Retinal pigment epithelial cell (primary cell): ENCODE measurements at regions not wholly inside any gene's neighbourhood (a gene's known extent, or its start where the extent isn't known, plus 50 kb on each side); places are given as distances from the start of the nearest gene placed in this dataset.
"Not testable (repeated sequence)": the region's sequence is repeated elsewhere in the genome, so short reads cannot be mapped to it uniquely, and the experiment has no call there.

Source experiments
- DNase-seq: peaks from one replicate; pipeline ENCODE4 v3.0.0-alpha.2; 2010; ENCODE audit warnings: low read depth
- H3K4me3 ChIP-seq: 2 replicates; pipeline ENCODE4 v1.5.1; 2011; ENCODE audit warnings: mild to moderate bottlenecking, low read length, control low read depth, moderate library complexity
- CTCF ChIP-seq: conservative IDR thresholded peaks from 2 replicates; pipeline ENCODE4 v1.5.1; 2011; ENCODE audit warnings: low read depth, low read length, control low read depth, inconsistent platforms

DNA sequence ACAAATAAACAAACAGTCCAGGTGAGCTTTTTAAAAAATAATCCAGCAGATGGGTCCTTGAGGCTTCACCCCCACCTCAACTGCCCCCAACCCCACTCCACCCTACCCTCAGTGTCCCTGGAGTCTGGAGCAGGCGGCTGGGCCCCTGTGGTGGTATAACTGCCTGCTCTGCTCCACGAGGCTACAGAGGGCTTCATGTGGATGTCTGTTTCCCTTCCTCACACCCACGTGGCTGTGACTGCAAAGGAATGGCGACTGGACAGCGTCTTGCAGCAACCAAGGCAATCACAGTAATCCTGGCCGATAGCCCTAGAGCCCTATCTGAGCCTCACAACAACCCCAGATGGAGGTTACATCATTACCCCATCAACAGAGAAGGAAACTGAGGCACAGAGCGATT is 76.5 kb downstream of the SLC2A10 start:
- DNase-seq = no peak
- TF ChIP-seq CTCF = no peak
- no peak overlapping the region for H3K4me3 ChIP-seq

DNA sequence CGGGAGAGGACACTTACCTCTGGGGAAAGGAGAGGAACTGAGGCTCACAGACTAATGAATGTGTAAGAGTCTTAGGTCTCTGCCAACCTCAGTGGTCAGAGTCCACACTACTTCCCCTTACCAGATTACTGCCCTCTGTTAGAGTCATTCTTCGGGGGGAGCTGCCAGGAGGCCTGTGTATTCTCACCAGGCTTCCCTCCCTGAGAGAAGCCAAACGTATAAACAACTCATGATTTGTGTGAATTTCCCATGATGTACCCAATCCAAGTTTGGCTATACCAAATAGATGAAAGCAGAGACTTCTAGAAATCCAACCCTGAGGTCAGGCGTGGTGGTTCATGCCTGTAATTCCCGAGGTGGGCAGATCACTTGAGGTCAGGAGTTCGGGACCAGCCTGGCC is 77.1 kb downstream of the SLC2A10 start:
- no peak for TF ChIP-seq CTCF
- H3K4me3 ChIP-seq = no peak overlapping the region
- no peak for DNase-seq

DNA sequence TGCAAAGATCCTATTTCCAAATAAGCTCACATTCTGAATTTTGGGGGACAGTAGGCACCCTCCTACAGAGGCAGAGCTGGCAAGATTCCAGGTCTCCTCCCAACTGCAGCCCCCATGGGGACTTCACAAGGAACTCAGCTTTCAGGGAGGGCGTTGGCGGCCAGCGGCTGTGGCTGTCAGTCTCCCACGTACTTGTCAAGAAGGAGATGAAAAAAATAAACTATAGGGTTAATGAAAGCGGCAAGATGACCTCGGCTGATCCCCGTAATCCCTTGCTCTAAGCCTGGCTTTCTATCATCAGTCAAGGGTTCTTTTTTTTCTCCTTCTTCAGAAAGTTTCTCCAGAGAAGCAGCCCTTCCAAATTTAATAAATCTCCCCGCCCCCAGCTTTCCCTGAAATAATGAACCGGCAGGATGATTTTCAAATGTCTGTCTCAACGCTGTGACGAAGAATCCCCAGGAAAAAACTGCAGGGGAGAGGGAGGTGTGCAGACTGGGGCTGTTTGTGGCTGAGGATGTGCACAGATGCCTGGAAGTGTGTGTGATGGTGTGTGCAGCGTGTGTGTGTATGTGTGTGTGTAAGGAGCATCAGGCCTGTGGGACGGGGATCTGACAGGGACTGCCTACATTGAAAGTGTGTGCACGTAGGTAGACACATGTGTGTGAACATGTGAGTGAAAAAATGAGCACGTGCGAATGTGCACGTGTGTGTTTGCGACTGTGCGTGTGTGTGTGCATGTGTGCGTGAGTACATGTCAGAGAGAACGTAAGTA is 78.7 kb downstream of the SLC2A10 start:
- no peak for DNase-seq
- no peak for TF ChIP-seq CTCF
- H3K4me3 ChIP-seq = no peak overlapping the region

GRCh38 chr20:46788763-46789091 is 79.3 kb downstream of the SLC2A10 start:
- H3K4me3 ChIP-seq, DNase-seq: not testable (repeated sequence)

DNA sequence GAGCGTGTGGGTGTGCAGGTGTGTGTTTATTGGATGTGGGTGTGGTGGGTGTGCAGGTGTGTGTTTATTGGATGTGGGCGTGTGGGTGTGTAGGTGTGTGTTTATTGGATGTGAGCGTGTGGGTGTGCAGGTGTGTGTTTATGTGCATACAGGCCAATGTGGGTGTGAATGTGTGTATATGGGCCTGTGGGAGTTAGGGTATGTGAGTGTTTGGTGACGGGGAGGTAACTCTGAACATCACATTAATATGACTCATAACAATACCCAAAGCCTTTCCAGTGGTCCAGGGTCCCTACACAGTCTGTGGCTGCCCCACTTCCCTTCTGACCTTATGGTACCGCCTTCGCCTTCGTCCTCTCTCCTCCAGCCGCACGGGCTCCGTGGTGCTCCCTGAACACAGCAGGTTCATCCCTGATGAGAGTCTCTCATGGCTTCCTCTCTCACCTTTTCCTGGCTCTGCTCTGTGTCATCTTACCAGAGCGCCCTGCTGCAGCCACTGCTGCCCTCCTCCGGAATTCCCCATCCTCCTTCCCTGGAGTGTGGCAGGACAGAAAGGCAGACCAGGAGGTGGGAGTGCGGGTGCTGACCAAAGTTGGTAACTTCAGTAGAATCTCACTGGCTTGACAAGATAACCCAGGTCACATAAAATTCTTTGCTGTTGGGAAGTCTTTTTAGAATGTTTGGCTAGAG is 80.0 kb downstream of the SLC2A10 start:
- no peak overlapping the region for H3K4me3 ChIP-seq
- TF ChIP-seq CTCF = no peak
- no peak for DNase-seq

DNA sequence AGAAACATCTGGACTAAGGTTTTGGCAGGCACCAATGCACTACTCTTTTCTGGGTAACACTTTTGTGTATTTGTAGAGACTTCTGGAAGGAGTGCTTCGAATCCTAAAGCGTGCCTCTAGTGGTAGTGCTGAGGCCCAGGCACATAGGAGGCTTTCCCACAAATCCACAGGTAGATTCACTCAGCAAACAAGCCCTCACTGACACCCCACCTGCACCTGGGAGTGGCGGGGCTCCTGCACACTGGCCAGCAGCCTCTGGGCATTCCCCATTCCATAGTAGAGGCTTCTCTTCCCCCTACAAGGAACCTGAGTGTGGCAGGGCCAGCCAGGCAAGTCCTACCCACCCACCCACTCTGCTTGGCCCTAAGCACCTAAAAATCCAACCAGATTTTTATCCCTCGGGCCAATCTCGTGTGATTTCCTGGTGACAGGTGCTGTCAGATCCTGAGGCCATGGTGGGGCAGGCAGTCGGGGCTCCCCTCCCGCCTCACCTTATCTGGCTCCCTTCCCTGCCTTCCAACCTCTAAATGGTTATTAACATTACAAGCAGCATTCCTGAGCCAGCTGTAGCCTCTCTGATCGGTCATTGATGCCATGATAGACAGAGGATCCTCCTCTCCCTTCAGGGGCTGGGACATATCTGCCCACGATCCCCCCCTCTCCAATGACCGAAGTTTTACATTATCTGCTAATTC is 82.4 kb downstream of the SLC2A10 start:
- TF ChIP-seq CTCF = no peak
- DNase-seq = no peak
- no peak overlapping the region for H3K4me3 ChIP-seq

DNA sequence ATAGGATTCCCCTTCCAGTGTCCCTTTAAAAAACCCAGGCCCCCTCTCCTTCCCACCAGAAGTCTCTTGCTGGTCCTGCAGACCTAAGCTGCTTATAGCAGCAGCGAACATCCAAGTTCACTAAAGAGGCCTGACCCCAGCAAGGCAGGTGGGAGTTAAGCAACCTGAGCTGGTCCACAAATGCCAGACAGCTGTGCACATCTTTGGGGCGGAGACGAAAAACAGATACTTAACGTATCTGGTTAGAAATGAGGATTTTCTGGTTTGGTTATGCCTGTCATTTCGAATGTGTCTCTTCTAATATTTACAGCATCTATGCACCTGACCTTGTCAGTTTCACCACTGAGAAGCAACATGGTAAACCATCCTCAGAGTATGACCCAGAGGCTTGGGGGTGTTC is 87.8 kb downstream of the SLC2A10 start:
- no peak for DNase-seq
- H3K4me3 ChIP-seq = no peak overlapping the region
- TF ChIP-seq CTCF = no peak
